ENCODE measurements at regions not wholly inside any gene's neighbourhood (a gene's known extent, or its start where the extent isn't known, plus 50 kb on each side); places are given as distances from the start of the nearest gene placed in this dataset.

DNA sequence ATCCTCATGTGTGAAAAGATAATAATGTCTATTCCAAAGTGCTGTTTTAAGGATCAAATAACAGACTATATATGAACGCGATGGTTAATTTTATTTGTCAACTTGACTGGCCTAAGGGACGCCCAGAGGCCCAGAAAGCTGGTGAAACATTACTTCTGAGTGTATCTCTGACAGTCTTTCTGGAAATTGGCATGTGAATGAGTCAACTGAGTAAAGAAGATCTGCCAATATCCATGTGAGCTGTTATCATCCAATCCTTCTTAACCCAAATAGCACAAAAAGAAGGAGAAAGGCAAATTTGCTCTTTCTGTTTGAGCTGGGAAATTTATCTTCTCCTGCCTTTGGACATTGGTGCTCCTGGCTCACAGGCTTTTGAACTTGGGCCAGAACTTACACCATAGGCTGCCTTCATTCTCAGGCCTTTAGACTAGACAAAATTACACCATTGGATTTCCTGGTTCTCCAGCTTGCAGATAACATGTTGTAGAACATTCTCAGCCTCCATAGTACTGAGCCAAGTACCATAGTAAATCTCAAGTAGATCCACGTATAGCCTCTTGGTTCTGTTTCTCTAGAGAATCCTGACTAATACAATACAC is 114.7 kb upstream of the DOCK10 start:
- Mint-ChIP-seq H3K4me1 (ENCODE audit: unreplicated experiment) (no peaks in the 10 kb centered on the region), H3K27me3 (ENCODE audit: unreplicated experiment) (no peaks in the 10 kb centered on the region), H3K4me3 (ENCODE audit: unreplicated experiment) (no peak overlapping the region)

GRCh38 chr2:225140723-225141122 is 98.5 kb upstream of the DOCK10 start:
- TF ChIP-seq, protein P1, sequence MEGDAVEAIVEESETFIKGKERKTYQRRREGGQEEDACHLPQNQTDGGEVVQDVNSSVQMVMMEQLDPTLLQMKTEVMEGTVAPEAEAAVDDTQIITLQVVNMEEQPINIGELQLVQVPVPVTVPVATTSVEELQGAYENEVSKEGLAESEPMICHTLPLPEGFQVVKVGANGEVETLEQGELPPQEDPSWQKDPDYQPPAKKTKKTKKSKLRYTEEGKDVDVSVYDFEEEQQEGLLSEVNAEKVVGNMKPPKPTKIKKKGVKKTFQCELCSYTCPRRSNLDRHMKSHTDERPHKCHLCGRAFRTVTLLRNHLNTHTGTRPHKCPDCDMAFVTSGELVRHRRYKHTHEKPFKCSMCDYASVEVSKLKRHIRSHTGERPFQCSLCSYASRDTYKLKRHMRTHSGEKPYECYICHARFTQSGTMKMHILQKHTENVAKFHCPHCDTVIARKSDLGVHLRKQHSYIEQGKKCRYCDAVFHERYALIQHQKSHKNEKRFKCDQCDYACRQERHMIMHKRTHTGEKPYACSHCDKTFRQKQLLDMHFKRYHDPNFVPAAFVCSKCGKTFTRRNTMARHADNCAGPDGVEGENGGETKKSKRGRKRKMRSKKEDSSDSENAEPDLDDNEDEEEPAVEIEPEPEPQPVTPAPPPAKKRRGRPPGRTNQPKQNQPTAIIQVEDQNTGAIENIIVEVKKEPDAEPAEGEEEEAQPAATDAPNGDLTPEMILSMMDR (IDR thresholded peaks at IDR 0.05), result no peak
- no peak overlapping the region for H3K4me3 Mint-ChIP-seq (ENCODE audit: unreplicated experiment)
- no peaks in the 10 kb centered on the region for H3K27me3 Mint-ChIP-seq (ENCODE audit: unreplicated experiment)
- H3K27ac Mint-ChIP-seq (ENCODE audit: unreplicated experiment), result no peak overlapping the region
- H3K9me3 Mint-ChIP-seq (ENCODE audit: unreplicated experiment), result peaks cover 7% of the 10 kb centered on the region
- no peak for DNase-seq (ENCODE audit: extremely low spot score, unreplicated experiment)
- H3K36me3 Mint-ChIP-seq (ENCODE audit: unreplicated experiment), result no peaks in the 10 kb centered on the region
- peaks cover 9% of the 10 kb centered on the region for H3K4me1 Mint-ChIP-seq (ENCODE audit: unreplicated experiment)

More for the DNA sequence above, 114.7 kb upstream of the DOCK10 start:
- TF ChIP-seq, protein P1 (IDR thresholded peaks at IDR 0.05), result no peak
- Mint-ChIP-seq H3K27ac (ENCODE audit: unreplicated experiment) (no peak overlapping the region), H3K36me3 (ENCODE audit: unreplicated experiment) (peaks cover 2% of the 10 kb centered on the region), H3K9me3 (ENCODE audit: unreplicated experiment) (no peaks in the 10 kb centered on the region)
- DNase-seq (ENCODE audit: extremely low spot score, unreplicated experiment), result no peak

DNA sequence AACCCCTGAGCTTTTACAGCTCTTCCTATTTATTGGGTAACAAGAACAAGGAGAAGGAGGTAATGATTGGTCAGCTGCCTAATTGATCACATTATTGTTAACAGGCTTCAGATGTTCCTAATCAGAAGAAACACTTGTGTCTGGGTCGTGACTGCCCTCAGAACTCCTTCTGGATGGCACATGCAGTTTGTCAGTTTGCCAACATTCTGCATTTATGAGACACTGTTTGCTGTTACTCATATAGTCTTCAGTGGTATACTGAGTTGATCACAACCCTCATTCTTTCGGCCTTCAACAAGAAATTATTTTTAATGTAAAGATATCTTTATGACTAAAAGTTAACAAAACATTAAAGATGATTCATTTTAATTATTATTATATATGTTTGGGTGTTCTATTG is 95.7 kb upstream of the DOCK10 start:
- Mint-ChIP-seq H3K27ac (ENCODE audit: unreplicated experiment) (no peak overlapping the region), H3K27me3 (ENCODE audit: unreplicated experiment) (no peaks in the 10 kb centered on the region), H3K9me3 (ENCODE audit: unreplicated experiment) (no peaks in the 10 kb centered on the region), H3K4me1 (ENCODE audit: unreplicated experiment) (peaks cover 18% of the 10 kb centered on the region), H3K4me3 (ENCODE audit: unreplicated experiment) (no peak overlapping the region), H3K36me3 (ENCODE audit: unreplicated experiment) (no peaks in the 10 kb centered on the region)
- DNase-seq (ENCODE audit: extremely low spot score, unreplicated experiment), result no peak
- TF ChIP-seq, protein P1 (IDR thresholded peaks at IDR 0.05), result no peak

GRCh38 chr2:225136552-225136951 is 94.3 kb upstream of the DOCK10 start:
- H3K9me3 Mint-ChIP-seq (ENCODE audit: unreplicated experiment), result no peaks in the 10 kb centered on the region
- no peak for DNase-seq (ENCODE audit: extremely low spot score, unreplicated experiment)
- H3K4me1 Mint-ChIP-seq (ENCODE audit: unreplicated experiment), result peaks cover 25% of the 10 kb centered on the region
- H3K27me3 Mint-ChIP-seq (ENCODE audit: unreplicated experiment), result no peaks in the 10 kb centered on the region
- no peak overlapping the region for H3K4me3 Mint-ChIP-seq (ENCODE audit: unreplicated experiment)
- no peak overlapping the region for H3K27ac Mint-ChIP-seq (ENCODE audit: unreplicated experiment)
- no peaks in the 10 kb centered on the region for H3K36me3 Mint-ChIP-seq (ENCODE audit: unreplicated experiment)
- TF ChIP-seq, protein P1 (IDR thresholded peaks at IDR 0.05), result no peak

DNA sequence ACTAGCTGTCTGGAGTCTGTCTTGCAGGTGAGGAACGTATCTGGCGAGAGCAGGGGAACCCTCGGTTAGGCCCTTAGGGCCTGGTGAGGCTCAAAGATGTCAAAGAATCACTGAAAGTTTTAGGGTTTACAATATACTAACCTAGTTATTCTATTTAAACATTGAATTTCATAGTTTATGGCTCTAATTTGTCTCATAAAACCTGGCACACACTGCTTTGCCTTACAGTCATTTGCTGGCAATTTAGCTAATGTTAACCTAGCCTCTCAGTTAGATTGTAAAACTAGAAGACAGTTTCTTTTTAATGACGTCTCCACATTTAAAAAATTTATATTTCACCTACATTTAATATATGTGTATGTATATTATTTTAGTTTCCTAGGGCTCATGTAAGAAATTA is 89.6 kb upstream of the DOCK10 start:
- Mint-ChIP-seq H3K27me3 (ENCODE audit: unreplicated experiment) (no peaks in the 10 kb centered on the region), H3K27ac (ENCODE audit: unreplicated experiment) (no peak overlapping the region), H3K36me3 (ENCODE audit: unreplicated experiment) (no peaks in the 10 kb centered on the region), H3K9me3 (ENCODE audit: unreplicated experiment) (peaks cover 10% of the 10 kb centered on the region), H3K4me1 (ENCODE audit: unreplicated experiment) (peaks cover 16% of the 10 kb centered on the region), H3K4me3 (ENCODE audit: unreplicated experiment) (no peak overlapping the region)
- TF ChIP-seq, protein P1 (IDR thresholded peaks at IDR 0.05), result no peak
- DNase-seq (ENCODE audit: extremely low spot score, unreplicated experiment), result no peak

Data from osteocyte (in vitro differentiated cells).